ENCODE measurements at regions not wholly inside any gene's neighbourhood (a gene's known extent, or its start where the extent isn't known, plus 50 kb on each side); places are given as distances from the start of the nearest gene placed in this dataset.

DNA sequence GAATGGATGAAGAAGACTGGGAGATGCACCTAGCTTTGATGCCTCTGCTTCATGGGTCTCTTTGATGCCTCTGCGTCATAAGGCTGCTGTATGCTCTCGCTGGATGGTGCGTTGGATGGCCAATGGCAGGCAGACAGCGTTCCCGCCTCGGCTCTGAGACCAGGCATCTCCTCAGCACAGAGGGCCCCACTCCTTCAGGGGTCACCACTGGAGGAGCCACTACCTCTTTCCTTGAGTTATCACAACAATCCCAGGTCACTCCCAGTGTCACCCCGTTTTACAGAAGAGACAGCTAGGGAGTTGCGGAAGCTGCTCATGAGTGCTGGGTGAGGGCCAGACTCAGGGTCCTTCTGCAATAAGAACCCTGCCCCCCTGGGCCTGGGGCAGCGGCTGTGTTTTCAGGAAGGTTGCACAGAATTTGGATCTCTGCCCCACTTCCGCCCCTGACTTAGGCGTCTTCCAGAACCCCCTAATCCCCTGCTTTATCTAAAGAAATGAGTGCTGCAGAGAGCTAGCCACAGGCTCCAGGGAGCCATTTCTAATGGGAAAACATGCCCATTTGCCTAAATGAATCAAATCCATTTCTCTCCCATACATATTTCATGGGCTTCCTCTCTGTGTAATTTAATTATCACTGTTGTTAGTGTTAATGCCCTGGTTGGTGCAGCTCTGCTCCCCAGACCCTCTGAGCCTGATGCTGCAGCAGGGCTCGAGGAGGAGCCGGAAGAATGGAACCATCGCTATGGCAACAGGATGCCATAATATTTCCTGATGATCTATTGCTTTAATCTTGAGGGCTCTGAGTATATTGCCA, 131.8 kb upstream of the HS6ST1 start:
- DNase-seq (ENCODE audit: low read depth, low spot score): no peak
- in situ Hi-C loops (cut with HindIII; ENCODE audit: low sequenced_read_pairs): no loop called here
- TF ChIP-seq, protein P1, sequence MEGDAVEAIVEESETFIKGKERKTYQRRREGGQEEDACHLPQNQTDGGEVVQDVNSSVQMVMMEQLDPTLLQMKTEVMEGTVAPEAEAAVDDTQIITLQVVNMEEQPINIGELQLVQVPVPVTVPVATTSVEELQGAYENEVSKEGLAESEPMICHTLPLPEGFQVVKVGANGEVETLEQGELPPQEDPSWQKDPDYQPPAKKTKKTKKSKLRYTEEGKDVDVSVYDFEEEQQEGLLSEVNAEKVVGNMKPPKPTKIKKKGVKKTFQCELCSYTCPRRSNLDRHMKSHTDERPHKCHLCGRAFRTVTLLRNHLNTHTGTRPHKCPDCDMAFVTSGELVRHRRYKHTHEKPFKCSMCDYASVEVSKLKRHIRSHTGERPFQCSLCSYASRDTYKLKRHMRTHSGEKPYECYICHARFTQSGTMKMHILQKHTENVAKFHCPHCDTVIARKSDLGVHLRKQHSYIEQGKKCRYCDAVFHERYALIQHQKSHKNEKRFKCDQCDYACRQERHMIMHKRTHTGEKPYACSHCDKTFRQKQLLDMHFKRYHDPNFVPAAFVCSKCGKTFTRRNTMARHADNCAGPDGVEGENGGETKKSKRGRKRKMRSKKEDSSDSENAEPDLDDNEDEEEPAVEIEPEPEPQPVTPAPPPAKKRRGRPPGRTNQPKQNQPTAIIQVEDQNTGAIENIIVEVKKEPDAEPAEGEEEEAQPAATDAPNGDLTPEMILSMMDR (IDR thresholded peaks at IDR 0.05; ENCODE audit: low read depth, low read length): no peak

DNA sequence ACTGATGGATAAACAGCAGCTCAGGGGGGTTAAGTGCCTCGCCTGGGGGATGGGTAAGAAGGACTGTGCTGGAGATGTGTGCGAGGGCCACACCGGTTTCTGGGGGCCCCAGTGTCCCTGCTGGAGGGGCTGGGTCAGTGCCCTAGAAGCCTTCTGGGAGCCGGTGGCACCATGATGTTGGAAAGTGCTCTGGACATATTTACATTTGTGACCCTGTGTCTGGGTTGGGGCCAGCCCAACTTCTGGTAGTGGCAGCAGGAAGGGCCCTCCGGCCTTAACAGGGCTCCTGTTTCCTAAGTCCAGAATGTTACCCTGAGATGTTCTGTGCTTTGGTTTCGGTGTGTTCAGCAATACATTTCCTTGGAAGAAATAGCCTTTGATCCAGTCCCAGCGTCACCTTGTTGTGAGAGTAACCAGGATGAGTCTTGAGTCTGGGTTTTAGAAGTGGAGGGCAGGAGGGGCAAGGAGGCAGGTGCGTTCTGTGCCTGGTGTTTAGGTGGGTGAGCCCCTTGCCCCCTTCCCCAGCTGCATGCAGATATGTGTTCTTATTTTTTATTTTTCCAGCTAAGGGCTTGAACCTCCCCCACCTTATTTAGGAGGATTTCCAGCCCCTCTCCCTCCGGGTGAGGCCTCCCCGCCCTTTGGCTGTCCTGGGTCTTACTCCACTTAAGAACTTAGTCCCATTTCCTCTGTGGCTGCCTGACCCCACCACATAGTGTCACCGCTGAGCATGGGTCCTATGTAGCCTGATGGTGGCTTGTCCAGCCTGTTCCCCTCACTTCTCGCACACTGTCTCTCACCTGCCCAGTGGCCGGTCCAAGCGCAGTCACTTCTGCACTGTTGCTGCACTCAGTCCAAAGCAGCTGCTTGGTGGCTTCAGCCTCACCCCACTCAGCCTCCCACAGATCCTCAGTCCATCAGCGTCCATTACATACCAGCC, 132.7 kb upstream of the HS6ST1 start:
- no peak for DNase-seq (ENCODE audit: low read depth, low spot score)
- H3K4me3 ChIP-seq (ENCODE audit: low read depth, low read length): no peak overlapping the region
- TF ChIP-seq, protein P1 (IDR thresholded peaks at IDR 0.05; ENCODE audit: low read depth, low read length): no peak
- in situ Hi-C loops (cut with HindIII; ENCODE audit: low sequenced_read_pairs): no loop called here

More for the DNA sequence above, 131.8 kb upstream of the HS6ST1 start:
- H3K4me3 ChIP-seq (ENCODE audit: low read depth, low read length): no peak overlapping the region

DNA sequence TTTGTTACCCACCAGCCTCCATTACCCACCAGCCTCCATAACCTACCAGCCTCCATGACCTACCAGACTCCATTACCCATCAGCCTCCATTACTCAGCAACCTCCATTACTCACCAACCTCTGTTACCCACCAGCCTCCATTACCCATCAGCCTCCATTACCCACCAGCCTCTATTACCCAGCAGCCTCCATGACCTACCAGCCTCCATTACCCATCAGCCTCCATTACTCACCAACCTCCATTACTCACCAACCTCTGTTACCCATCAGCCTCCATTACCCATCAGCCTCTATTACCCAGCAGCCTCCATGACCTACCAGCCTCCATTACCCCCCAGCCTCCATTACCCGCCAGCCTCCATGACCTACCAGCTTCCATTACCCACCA, 133.3 kb upstream of the HS6ST1 start:
- DNase-seq (ENCODE audit: low read depth, low spot score): no peak
- H3K4me3 ChIP-seq (ENCODE audit: low read depth, low read length): no peak overlapping the region
- in situ Hi-C loops (cut with HindIII; ENCODE audit: low sequenced_read_pairs): no loop called here
- TF ChIP-seq, protein P1 (IDR thresholded peaks at IDR 0.05; ENCODE audit: low read depth, low read length): no peak

DNA sequence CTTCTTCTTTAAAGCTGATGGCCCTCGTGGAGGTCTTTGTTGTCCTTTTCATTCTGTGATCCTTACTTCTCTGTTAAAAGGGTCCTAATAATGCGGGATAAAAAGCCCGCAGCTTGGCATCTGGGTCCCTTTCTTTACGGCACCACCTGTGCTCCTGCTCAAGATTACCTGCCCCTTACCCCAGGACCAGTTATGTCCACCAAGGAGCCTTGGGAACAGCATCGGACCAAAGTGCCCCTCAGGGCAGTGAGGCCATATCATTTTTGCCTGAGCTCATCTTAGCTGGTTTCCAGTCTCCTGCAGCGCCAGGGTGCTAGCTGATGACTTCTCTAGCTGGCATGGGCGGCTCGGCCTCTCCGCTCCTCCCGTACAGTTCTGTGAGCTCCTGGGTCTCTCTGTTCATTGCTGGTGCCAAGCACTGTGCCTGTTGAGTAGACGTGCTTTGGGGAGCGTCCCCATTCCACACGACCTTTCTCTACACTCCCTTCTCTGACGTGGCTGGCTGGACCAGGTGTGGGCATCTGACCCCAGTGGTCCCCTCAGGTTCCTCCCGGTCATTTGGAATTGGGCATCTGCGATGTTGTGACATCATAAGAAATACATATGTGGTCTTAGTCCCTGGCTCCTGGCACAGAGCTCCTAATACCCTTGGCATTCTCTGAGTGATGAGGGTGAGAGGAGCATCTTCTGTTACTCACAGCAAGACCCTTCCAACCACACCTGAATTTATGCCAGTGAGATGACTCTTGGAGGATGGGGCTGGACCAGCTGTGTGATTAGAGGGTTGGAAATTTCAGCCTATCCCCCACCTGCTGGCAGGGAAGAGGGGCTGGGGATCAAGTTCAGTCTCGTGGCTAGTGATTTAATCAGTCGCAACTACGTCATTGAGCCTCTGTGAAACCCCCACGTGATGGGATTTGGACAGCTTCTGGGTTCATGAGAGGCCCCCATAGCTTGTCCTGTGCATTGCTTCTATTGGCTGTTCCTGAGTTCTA, 134.2 kb upstream of the HS6ST1 start:
- in situ Hi-C loops (cut with HindIII; ENCODE audit: low sequenced_read_pairs): no loop called here
- TF ChIP-seq, protein P1 (IDR thresholded peaks at IDR 0.05; ENCODE audit: low read depth, low read length): no peak
- H3K4me3 ChIP-seq (ENCODE audit: low read depth, low read length): no peak overlapping the region
- DNase-seq (ENCODE audit: low read depth, low spot score): no peak

DNA sequence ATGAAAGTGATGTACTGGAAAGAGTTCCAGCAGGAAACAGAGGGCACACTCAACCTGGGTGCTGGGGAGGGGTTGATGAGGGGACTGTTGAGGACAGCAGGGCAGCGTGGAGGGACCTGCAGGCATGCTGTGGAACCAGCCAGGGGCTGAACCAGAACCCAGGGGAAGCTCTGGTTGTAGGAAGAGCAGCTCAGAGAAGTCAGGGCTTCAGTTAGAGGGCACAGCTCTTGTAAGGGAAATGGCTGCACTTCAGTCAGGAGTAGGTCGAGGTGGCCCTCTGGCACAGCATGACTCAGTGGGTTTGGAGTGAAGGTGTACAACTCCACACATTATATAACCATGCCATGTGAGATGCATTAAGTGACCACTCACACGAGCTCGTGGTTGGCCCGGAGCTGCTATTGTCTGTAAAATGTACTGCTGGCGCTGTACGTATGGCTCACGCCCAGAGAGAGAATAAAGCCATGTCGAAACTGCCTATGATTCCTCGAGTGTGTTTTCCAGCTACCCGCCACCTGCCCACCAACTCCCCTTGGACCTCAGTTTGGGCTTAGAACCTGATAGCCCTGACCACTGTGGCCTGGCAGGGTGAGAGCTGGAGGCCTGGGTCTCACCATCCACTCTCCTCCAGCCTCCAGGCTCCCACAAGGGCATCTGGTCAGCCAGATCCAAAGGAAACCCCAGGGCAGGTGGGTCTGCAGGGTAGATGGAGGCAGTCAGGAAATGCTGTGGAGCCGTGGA, 136.5 kb upstream of the HS6ST1 start:
- no peak overlapping the region for H3K4me3 ChIP-seq (ENCODE audit: low read depth, low read length)
- in situ Hi-C loops (cut with HindIII; ENCODE audit: low sequenced_read_pairs): no loop called here
- no peak for DNase-seq (ENCODE audit: low read depth, low spot score)
- TF ChIP-seq, protein P1 (IDR thresholded peaks at IDR 0.05; ENCODE audit: low read depth, low read length): no peak
